CD14-positive monocyte (primary cell): ENCODE measurements at regions not wholly inside any gene's neighbourhood (a gene's known extent, or its start where the extent isn't known, plus 50 kb on each side); places are given as distances from the start of the nearest gene placed in this dataset.

Source experiments
- DNase-seq, 3 donors: peaks; one replicate each; pipeline ENCODE4 v3.0.0-alpha.2; 2011 to 2022
- H2AFZ ChIP-seq: 2 replicates; pipeline ENCODE4 v1.6.0; 2012; ENCODE audit warnings: mild to moderate bottlenecking, low read depth, low read length, inconsistent platforms; ENCODE audit not compliant: insufficient read depth, poor library complexity, severe bottlenecking
- H3K27ac ChIP-seq, 2 donors: 1 replicate in 1 of 2; 2 replicates in 1 of 2; pipeline ENCODE4 v1.5.1; 2012 to 2013; ENCODE audit warnings: low read length in 2 of 2, control low read depth in 1 of 2, inconsistent platforms in 1 of 2, low read depth in 1 of 2, mild to moderate bottlenecking in 1 of 2
- H3K27me3 ChIP-seq, 2 donors: one replicate each; pipeline versions ENCODE4 v1.6.0 to v1.6.1; 2011 to 2013; ENCODE audit warnings: low read length in 2 of 2; ENCODE audit not compliant: control insufficient read depth in 2 of 2, insufficient read depth in 2 of 2
- H3K36me3 ChIP-seq, 2 donors: replicated peaks in 1 of 2; 1 replicate in 1 of 2; 2 replicates in 1 of 2; pipeline versions ENCODE4 v1.5.1 to v1.6.1; 2012 to 2013; ENCODE audit warnings: low read length in 2 of 2, control low read depth in 1 of 2, inconsistent platforms in 1 of 2, mild to moderate bottlenecking in 1 of 2; ENCODE audit not compliant: insufficient read depth in 2 of 2, control insufficient read depth in 1 of 2
- H3K4me1 ChIP-seq, 2 donors: 1 replicate in 1 of 2; 2 replicates in 1 of 2; pipeline versions ENCODE4 v1.5.1 to v1.6.1; 2012 to 2013; ENCODE audit warnings: low read length in 2 of 2, control low read depth in 1 of 2, inconsistent platforms in 1 of 2, mild to moderate bottlenecking in 1 of 2, moderate library complexity in 1 of 2; ENCODE audit not compliant: insufficient read depth in 2 of 2, control insufficient read depth in 1 of 2
- H3K4me2 ChIP-seq: replicated peaks from 2 replicates; pipeline ENCODE3; 2012; ENCODE audit warnings: low read length, moderate library complexity, mild to moderate bottlenecking; ENCODE audit not compliant: poor library complexity, severe bottlenecking; ENCODE audit errors: extremely low read depth
- H3K4me3 ChIP-seq, 3 experiments: fragments of 200-600 bp in 1 of 3; sonication (generic) in 1 of 3; replicated peaks in 1 of 3; 1 replicate in 2 of 3; 2 replicates in 1 of 3; pipeline ENCODE4 v1.5.1; 2011 to 2013; ENCODE audit warnings: low read length in 3 of 3, mild to moderate bottlenecking in 3 of 3, control low read depth in 2 of 3, low read depth in 2 of 3, inconsistent platforms in 1 of 3, moderate library complexity in 1 of 3
- H3K79me2 ChIP-seq: 2 replicates; pipeline ENCODE4 v1.6.0; 2012; ENCODE audit warnings: mild to moderate bottlenecking, control low read depth, inconsistent platforms, low read length, moderate library complexity; ENCODE audit not compliant: insufficient read depth
- H3K9ac ChIP-seq: 2 replicates; pipeline ENCODE4 v1.6.0; 2017; ENCODE audit warnings: low read length, mild to moderate bottlenecking; ENCODE audit not compliant: insufficient read depth, poor library complexity, severe bottlenecking
- H3K9me3 ChIP-seq, 2 donors: replicated peaks in 1 of 2; 1 replicate in 1 of 2; 2 replicates in 1 of 2; pipeline versions ENCODE4 v1.5.1 to v1.6.1; 2012 to 2013; ENCODE audit warnings: low read length in 2 of 2, control low read depth in 1 of 2; ENCODE audit not compliant: control insufficient read depth in 1 of 2, insufficient read depth in 1 of 2
- H4K20me1 ChIP-seq: 2 replicates; pipeline ENCODE4 v1.6.0; 2012; ENCODE audit warnings: mild to moderate bottlenecking, low read length, control low read depth, moderate library complexity; ENCODE audit not compliant: insufficient read depth
- H3K27ac Mint-ChIP-seq, 7 donors: one replicate each; pipeline ENCODE4 v1.8.0; 2020; ENCODE audit warnings: mild to moderate bottlenecking in 7 of 7, mixed read lengths in 7 of 7, moderate library complexity in 6 of 7, inconsistent platforms in 2 of 7
- H3K27me3 Mint-ChIP-seq, 3 donors: one replicate each; pipeline ENCODE4 v1.8.0; 2021 to 2022; ENCODE audit warnings: low read depth in 3 of 3, mild to moderate bottlenecking in 3 of 3, mixed read lengths in 3 of 3, moderate library complexity in 3 of 3, inconsistent platforms in 1 of 3
- H3K36me3 Mint-ChIP-seq, 2 donors: one replicate each; pipeline ENCODE4 v1.8.0; 2020; ENCODE audit warnings: mixed read lengths in 2 of 2, inconsistent platforms in 1 of 2, mild to moderate bottlenecking in 1 of 2
- H3K4me1 Mint-ChIP-seq: one replicate; pipeline ENCODE4 v1.8.0; 2020; ENCODE audit warnings: mild to moderate bottlenecking, mixed read lengths
- H3K4me3 Mint-ChIP-seq, 2 donors: one replicate each; pipeline ENCODE4 v1.8.0; 2020; ENCODE audit warnings: mild to moderate bottlenecking in 2 of 2, mixed read lengths in 2 of 2, moderate library complexity in 1 of 2
- H3K9me3 Mint-ChIP-seq, 7 donors: one replicate each; pipeline ENCODE4 v1.8.0; 2020 to 2022; ENCODE audit warnings: mixed read lengths in 7 of 7, mild to moderate bottlenecking in 6 of 7, moderate library complexity in 6 of 7, inconsistent platforms in 2 of 7
- CTCF ChIP-seq: fragments of 200-600 bp; IDR thresholded peaks from one replicate; pipeline ENCODE4 v1.8.0; 2022; ENCODE audit warnings: antibody characterized with exemption, mild to moderate bottlenecking
- WGBS: methylation state at CpG from one replicate; pipeline ENCODE4 v1.1.5; 2013; ENCODE audit warnings: missing lambda C conversion rate; ENCODE audit not compliant: insufficient coverage; 5-methylcytosine and 5-hydroxymethylcytosine counted together
- intact Hi-C, 2 donors: fragments of 100-400 bp; cut with micrococcal nuclease; formaldehyde crosslinking; loops; one replicate each; pipeline versions ENCODE4 v1.15.0 to v1.15.1; 2023

- no peaks in the 10 kb centered on the region for H3K27me3 Mint-ChIP-seq
- H3K79me2 ChIP-seq: no peaks in the 10 kb centered on the region
- H3K4me1 Mint-ChIP-seq: no peaks in the 10 kb centered on the region
- no peak for DNase-seq
- H3K36me3 ChIP-seq: no peaks in the 10 kb centered on the region
- no peak overlapping the region for H3K9ac ChIP-seq
- H3K4me3 Mint-ChIP-seq: no peak overlapping the region
- peaks cover 0 to 16% (median 4%) of the 10 kb centered on the region in 7 donors for H3K9me3 Mint-ChIP-seq
- no peak overlapping the region for H3K27ac Mint-ChIP-seq
- no peaks in the 10 kb centered on the region for H3K27me3 ChIP-seq
- no peak overlapping the region for H3K4me3 ChIP-seq
- H3K4me1 ChIP-seq: no peaks in the 10 kb centered on the region
- intact Hi-C loops: no loop called here
- no peaks in the 10 kb centered on the region for H4K20me1 ChIP-seq
- peaks cover 4 to 12% of the 10 kb centered on the region in 2 donors for H3K9me3 ChIP-seq
- H3K36me3 Mint-ChIP-seq: no peaks in the 10 kb centered on the region
- no peak overlapping the region for H3K27ac ChIP-seq
- H2AFZ ChIP-seq: no peak overlapping the region
- no peak overlapping the region for H3K4me2 ChIP-seq
- no peak for TF ChIP-seq CTCF
- 94% methylated on average over 2 of the region's 2 CpGs for WGBS
Observed at GRCh38 chr2:4973973-4974372, 718.2 kb upstream of the SOX11 start.

GRCh38 chr2:4976407-4976806, 715.8 kb upstream of the SOX11 start:
- Histone ChIP-seq H3K9me3 (peaks cover 4 to 12% of the 10 kb centered on the region in 2 donors), H3K9ac (no peak overlapping the region), H4K20me1 (no peaks in the 10 kb centered on the region), H3K27me3 (no peaks in the 10 kb centered on the region), H3K4me3 (no peak overlapping the region), H3K36me3 (no peaks in the 10 kb centered on the region), H3K4me2 (no peak overlapping the region), H2AFZ (no peak overlapping the region), H3K27ac (no peak overlapping the region), H3K79me2 (no peaks in the 10 kb centered on the region), H3K4me1 (no peaks in the 10 kb centered on the region)
- DNase-seq: no peak
- 86% methylated on average over 3 of the region's 7 CpGs for WGBS
- Mint-ChIP-seq H3K9me3 (peaks cover 0 to 21% (median 4%) of the 10 kb centered on the region in 7 donors), H3K4me1 (no peaks in the 10 kb centered on the region), H3K36me3 (no peaks in the 10 kb centered on the region), H3K4me3 (no peak overlapping the region), H3K27ac (no peak overlapping the region), H3K27me3 (no peaks in the 10 kb centered on the region)
- no peak for TF ChIP-seq CTCF
- intact Hi-C loops: no loop called here
